ENCODE measurements at regions not wholly inside any gene's neighbourhood (a gene's known extent, or its start where the extent isn't known, plus 50 kb on each side); places are given as distances from the start of the nearest gene placed in this dataset.

GRCh38 chr2:133900909-133901308, 332.6 kb upstream of the NCKAP5 start:
- TF ChIP-seq, protein P1, sequence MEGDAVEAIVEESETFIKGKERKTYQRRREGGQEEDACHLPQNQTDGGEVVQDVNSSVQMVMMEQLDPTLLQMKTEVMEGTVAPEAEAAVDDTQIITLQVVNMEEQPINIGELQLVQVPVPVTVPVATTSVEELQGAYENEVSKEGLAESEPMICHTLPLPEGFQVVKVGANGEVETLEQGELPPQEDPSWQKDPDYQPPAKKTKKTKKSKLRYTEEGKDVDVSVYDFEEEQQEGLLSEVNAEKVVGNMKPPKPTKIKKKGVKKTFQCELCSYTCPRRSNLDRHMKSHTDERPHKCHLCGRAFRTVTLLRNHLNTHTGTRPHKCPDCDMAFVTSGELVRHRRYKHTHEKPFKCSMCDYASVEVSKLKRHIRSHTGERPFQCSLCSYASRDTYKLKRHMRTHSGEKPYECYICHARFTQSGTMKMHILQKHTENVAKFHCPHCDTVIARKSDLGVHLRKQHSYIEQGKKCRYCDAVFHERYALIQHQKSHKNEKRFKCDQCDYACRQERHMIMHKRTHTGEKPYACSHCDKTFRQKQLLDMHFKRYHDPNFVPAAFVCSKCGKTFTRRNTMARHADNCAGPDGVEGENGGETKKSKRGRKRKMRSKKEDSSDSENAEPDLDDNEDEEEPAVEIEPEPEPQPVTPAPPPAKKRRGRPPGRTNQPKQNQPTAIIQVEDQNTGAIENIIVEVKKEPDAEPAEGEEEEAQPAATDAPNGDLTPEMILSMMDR (conservative IDR thresholded peaks at IDR 0.05; ENCODE audit: low read length), result no peak
- TF ChIP-seq EZH2phosphoT487 (IDR thresholded peaks at IDR 0.05; ENCODE audit: borderline replicate concordance, low read depth, low read length), result no peak
